ENCODE measurements at regions not wholly inside any gene's neighbourhood (a gene's known extent, or its start where the extent isn't known, plus 50 kb on each side); places are given as distances from the start of the nearest gene placed in this dataset.

GRCh38 chr1:60423146-60423780 lies 349.7 kb upstream of the C1orf87 start:
- H3K36me3 Mint-ChIP-seq, result no peaks in the 10 kb centered on the region
- no peak for DNase-seq
- H3K27ac Mint-ChIP-seq, result no peak overlapping the region
- H3K4me1 Mint-ChIP-seq, result no peaks in the 10 kb centered on the region
- H3K27me3 Mint-ChIP-seq, result no peaks in the 10 kb centered on the region
- H3K9me3 Mint-ChIP-seq, result no peaks in the 10 kb centered on the region
- no peak overlapping the region for H3K4me3 Mint-ChIP-seq

- Mint-ChIP-seq H3K4me1 (no peaks in the 10 kb centered on the region), H3K36me3 (no peaks in the 10 kb centered on the region), H3K27me3 (no peaks in the 10 kb centered on the region), H3K4me3 (no peak overlapping the region), H3K27ac (no peak overlapping the region), H3K9me3 (no peaks in the 10 kb centered on the region)
- no peak for DNase-seq
Observed at GRCh38 chr1:60421965-60422364, 348.4 kb upstream of the C1orf87 start.

- no peaks in the 10 kb centered on the region for H3K36me3 Mint-ChIP-seq
- H3K4me1 Mint-ChIP-seq, result no peaks in the 10 kb centered on the region
- no peaks in the 10 kb centered on the region for H3K9me3 Mint-ChIP-seq
- no peak overlapping the region for H3K27ac Mint-ChIP-seq
- no peak overlapping the region for H3K4me3 Mint-ChIP-seq
- H3K27me3 Mint-ChIP-seq, result peaks cover 3% of the 10 kb centered on the region
- DNase-seq, result no peak
Observed at GRCh38 chr1:60419023-60419422, 345.5 kb upstream of the C1orf87 start.

GRCh38 chr1:60415696-60416095 lies 342.1 kb upstream of the C1orf87 start:
- Mint-ChIP-seq H3K4me3 (no peak overlapping the region), H3K27ac (no peak overlapping the region), H3K4me1 (no peaks in the 10 kb centered on the region), H3K9me3 (no peaks in the 10 kb centered on the region), H3K27me3 (peaks cover 3% of the 10 kb centered on the region), H3K36me3 (no peaks in the 10 kb centered on the region)
- no peak for DNase-seq

- no peak overlapping the region for H3K27ac Mint-ChIP-seq
- DNase-seq, result no peak
- no peaks in the 10 kb centered on the region for H3K9me3 Mint-ChIP-seq
- H3K27me3 Mint-ChIP-seq, result peaks cover 8% of the 10 kb centered on the region
- H3K4me1 Mint-ChIP-seq, result no peaks in the 10 kb centered on the region
- no peak overlapping the region for H3K4me3 Mint-ChIP-seq
- H3K36me3 Mint-ChIP-seq, result no peaks in the 10 kb centered on the region
Observed at GRCh38 chr1:60413091-60413490, 339.5 kb upstream of the C1orf87 start.

- Mint-ChIP-seq H3K27ac (no peak overlapping the region), H3K9me3 (no peaks in the 10 kb centered on the region), H3K27me3 (peaks cover 8% of the 10 kb centered on the region), H3K36me3 (no peaks in the 10 kb centered on the region), H3K4me1 (no peaks in the 10 kb centered on the region), H3K4me3 (no peak overlapping the region)
- no peak for DNase-seq
Observed at GRCh38 chr1:60411591-60411990, 338.0 kb upstream of the C1orf87 start.

- H3K36me3 Mint-ChIP-seq, result no peaks in the 10 kb centered on the region
- no peak overlapping the region for H3K4me3 Mint-ChIP-seq
- no peaks in the 10 kb centered on the region for H3K9me3 Mint-ChIP-seq
- no peaks in the 10 kb centered on the region for H3K4me1 Mint-ChIP-seq
- no peaks in the 10 kb centered on the region for H3K27me3 Mint-ChIP-seq
- no peak overlapping the region for H3K27ac Mint-ChIP-seq
- no peak for DNase-seq
Observed at GRCh38 chr1:60402816-60403215, 329.2 kb upstream of the C1orf87 start.

GRCh38 chr1:60402216-60402615 lies 328.6 kb upstream of the C1orf87 start:
- Mint-ChIP-seq H3K4me1 (no peaks in the 10 kb centered on the region), H3K27ac (no peak overlapping the region), H3K9me3 (no peaks in the 10 kb centered on the region), H3K4me3 (no peak overlapping the region), H3K27me3 (no peaks in the 10 kb centered on the region), H3K36me3 (no peaks in the 10 kb centered on the region)
- DNase-seq, result no peak

- no peak for DNase-seq
- Mint-ChIP-seq H3K27ac (no peak overlapping the region), H3K4me3 (no peak overlapping the region), H3K27me3 (peaks cover 4% of the 10 kb centered on the region), H3K9me3 (no peaks in the 10 kb centered on the region), H3K36me3 (no peaks in the 10 kb centered on the region), H3K4me1 (no peaks in the 10 kb centered on the region)
Observed at GRCh38 chr1:60394436-60394835, 320.9 kb upstream of the C1orf87 start.

- no peaks in the 10 kb centered on the region for H3K4me1 Mint-ChIP-seq
- no peak overlapping the region for H3K27ac Mint-ChIP-seq
- no peak for DNase-seq
- peaks cover 4% of the 10 kb centered on the region for H3K27me3 Mint-ChIP-seq
- no peaks in the 10 kb centered on the region for H3K36me3 Mint-ChIP-seq
- no peaks in the 10 kb centered on the region for H3K9me3 Mint-ChIP-seq
- no peak overlapping the region for H3K4me3 Mint-ChIP-seq
Observed at GRCh38 chr1:60390593-60391282, 317.2 kb upstream of the C1orf87 start.

GRCh38 chr1:60388092-60388987 lies 314.8 kb upstream of the C1orf87 start:
- Mint-ChIP-seq H3K4me3 (no peak overlapping the region), H3K4me1 (no peaks in the 10 kb centered on the region), H3K36me3 (no peaks in the 10 kb centered on the region), H3K9me3 (peaks cover 2% of the 10 kb centered on the region), H3K27ac (no peak overlapping the region), H3K27me3 (no peaks in the 10 kb centered on the region)
- DNase-seq, result no peak

- Mint-ChIP-seq H3K4me1 (no peaks in the 10 kb centered on the region), H3K36me3 (no peaks in the 10 kb centered on the region), H3K4me3 (no peak overlapping the region), H3K27ac (no peak overlapping the region), H3K27me3 (no peaks in the 10 kb centered on the region), H3K9me3 (peaks cover 2% of the 10 kb centered on the region)
- no peak for DNase-seq
Observed at GRCh38 chr1:60387175-60387574, 313.6 kb upstream of the C1orf87 start.

- Mint-ChIP-seq H3K4me3 (no peak overlapping the region), H3K4me1 (no peaks in the 10 kb centered on the region), H3K27ac (no peak overlapping the region), H3K27me3 (no peaks in the 10 kb centered on the region), H3K36me3 (no peaks in the 10 kb centered on the region), H3K9me3 (peaks cover 2% of the 10 kb centered on the region)
- no peak for DNase-seq
Observed at GRCh38 chr1:60386249-60386648, 312.7 kb upstream of the C1orf87 start.

GRCh38 chr1:60376196-60376595 lies 302.6 kb upstream of the C1orf87 start:
- no peaks in the 10 kb centered on the region for H3K4me1 Mint-ChIP-seq
- H3K36me3 Mint-ChIP-seq, result no peaks in the 10 kb centered on the region

GRCh38 chr1:60374537-60374936 lies 301.0 kb upstream of the C1orf87 start:
- Mint-ChIP-seq H3K36me3 (no peaks in the 10 kb centered on the region), H3K9me3 (peaks cover 11% of the 10 kb centered on the region), H3K4me3 (no peak overlapping the region), H3K4me1 (no peaks in the 10 kb centered on the region), H3K27me3 (no peaks in the 10 kb centered on the region), H3K27ac (no peak overlapping the region)
- DNase-seq, result no peak

More at GRCh38 chr1:60376196-60376595, 302.6 kb upstream of the C1orf87 start:
- no peaks in the 10 kb centered on the region for H3K27me3 Mint-ChIP-seq
- no peak overlapping the region for H3K4me3 Mint-ChIP-seq
- H3K9me3 Mint-ChIP-seq, result peaks cover 6% of the 10 kb centered on the region
- DNase-seq, result no peak
- no peak overlapping the region for H3K27ac Mint-ChIP-seq
